HepG2 (cell line): ENCODE measurements at regions not wholly inside any gene's neighbourhood (a gene's known extent, or its start where the extent isn't known, plus 50 kb on each side); places are given as distances from the start of the nearest gene placed in this dataset.

Experiments
- ATAC-seq: fragments of 200-7000 bp; cut with Tn5 transposase; 3 replicates; pipeline ENCODE4 v1.9.1; 2020; ENCODE audit warnings: mild to moderate bottlenecking, moderate library complexity
- BruUV-seq: library from RNA; stranded (reverse); fragments of 400-500 nt; replicated peaks from 2 replicates; lab custom pipeline; 2021; lab: Mats Ljungman, UMichigan
- CTCF ChIA-PET: fragments of 300-600 bp; formaldehyde crosslinking; extraction: SDS; loops from one replicate; lab custom pipeline; 2021; ENCODE audit warnings: low total read pairs, inconsistent platforms, low intra/inter-chr PET ratio; lab: Yijun Ruan, JAX
- POLR2A ChIA-PET: fragments of 350-600 bp; sonication (Branson Sonifier 250); formaldehyde crosslinking; loops from one replicate; lab custom pipeline; 2020; ENCODE audit warnings: antibody characterized with exemption, inconsistent platforms; lab: Yijun Ruan, JAX
- DNase-seq: peaks from one replicate; pipeline ENCODE4 v3.0.0-alpha.2; 2015; ENCODE audit warnings: low spot score
- FAIRE-seq: peaks from 3 replicates; lab custom pipeline; 2011; peaks lifted over from hg19 to GRCh38; lab: Jason Lieb, UNC
- H2AFZ ChIP-seq: one replicate; pipeline ENCODE4 v1.6.1; 2011; ENCODE audit warnings: low read length, inconsistent platforms
- H3K27ac ChIP-seq: fragments of 300-600 bp; 3 replicates; pipeline ENCODE4 v1.8.0; 2011; ENCODE audit warnings: mixed run types, mild to moderate bottlenecking, mixed read lengths, low read length, inconsistent platforms; ENCODE audit not compliant: insufficient read depth; ENCODE audit errors: extremely low read length
- H3K27me3 ChIP-seq, 2 experiments: fragments of 200-600 bp in 1 of 2; 2 replicates in 1 of 2; 3 replicates in 1 of 2; pipeline versions ENCODE4 v1.6.0 to v1.8.0; 2011; ENCODE audit warnings: low read length in 2 of 2, mild to moderate bottlenecking in 2 of 2, moderate library complexity in 2 of 2, inconsistent platforms in 1 of 2; ENCODE audit not compliant: insufficient read depth in 2 of 2, control insufficient read depth in 1 of 2
- H3K36me3 ChIP-seq, 2 experiments: fragments of 200-600 bp in 1 of 2; replicated peaks in 1 of 2; 2 replicates in 1 of 2; 3 replicates in 1 of 2; pipeline versions ENCODE4 v1.5.1 to v1.8.0; 2011; ENCODE audit warnings: low read length in 2 of 2, inconsistent platforms in 1 of 2; ENCODE audit not compliant: insufficient read depth in 2 of 2, control insufficient read depth in 1 of 2
- H3K4me1 ChIP-seq: 2 replicates; pipeline ENCODE4 v1.5.1; 2012; ENCODE audit warnings: low read length, inconsistent platforms; ENCODE audit not compliant: insufficient read depth
- H3K4me2 ChIP-seq: 2 replicates; pipeline ENCODE4 v1.6.0; 2011; ENCODE audit warnings: low read depth, low read length, inconsistent platforms
- H3K4me3 ChIP-seq, 3 experiments: fragments of 200-600 bp in 1 of 3; sonication (generic), shearing (Covaris generic) in 1 of 3; replicated peaks in 1 of 3; 2 replicates each; pipeline ENCODE4 v1.5.1; 2011 to 2016; ENCODE audit warnings: low read length in 3 of 3, inconsistent platforms in 2 of 3, low read depth in 2 of 3, mild to moderate bottlenecking in 2 of 3, control low read depth in 1 of 3, mixed read lengths in 1 of 3; ENCODE audit not compliant: insufficient read depth in 1 of 3
- H3K79me2 ChIP-seq: one replicate; pipeline ENCODE4 v1.6.1; 2011; ENCODE audit warnings: low read length, inconsistent platforms; ENCODE audit not compliant: insufficient read depth
- H3K9ac ChIP-seq: 2 replicates; pipeline ENCODE4 v1.6.0; 2011; ENCODE audit warnings: mild to moderate bottlenecking, low read depth, low read length, inconsistent platforms; ENCODE audit not compliant: insufficient read depth
- H3K9me3 ChIP-seq: 2 replicates; pipeline ENCODE4 v1.5.1; 2012; ENCODE audit warnings: mild to moderate bottlenecking, low read length
- H4K20me1 ChIP-seq: 2 replicates; pipeline ENCODE4 v1.6.0; 2011; ENCODE audit warnings: inconsistent platforms, mild to moderate bottlenecking, low read length, moderate library complexity; ENCODE audit not compliant: insufficient read depth
- DMAP1 ChIP-seq: IDR thresholded peaks from 2 replicates; pipeline ENCODE4 v1.6.1; 2016
- HCFC1 ChIP-seq: fragments of 150-350 bp; IDR thresholded peaks from 2 replicates; pipeline ENCODE4 v1.6.1; 2014; ENCODE audit warnings: low read depth, low read length
- MBNL3 ChIP-seq: fragments of 250-450 bp; sonication (Bioruptor Pico); conservative IDR thresholded peaks from 2 replicates; pipeline ENCODE4 v1.8.0; 2022; ENCODE audit warnings: mild to moderate bottlenecking, inconsistent platforms
- MIER3 ChIP-seq: IDR thresholded peaks from 2 replicates; pipeline ENCODE4 v1.6.1; 2016; ENCODE audit warnings: missing compliant biosample characterization, borderline replicate concordance
- PHF5A ChIP-seq: IDR thresholded peaks from one replicate; pipeline ENCODE4 v1.6.1; 2018; ENCODE audit warnings: low read depth, missing genetic modification reagents; ENCODE audit not compliant: unreplicated experiment
- PRDM10 ChIP-seq: sonication (generic); formaldehyde crosslinking; IDR thresholded peaks from 2 replicates; pipeline ENCODE4 v1.4.0; 2020; ENCODE audit warnings: low read depth, missing genetic modification reagents
- ZBTB7B ChIP-seq: sonication (generic); formaldehyde crosslinking; IDR thresholded peaks from 2 replicates; pipeline ENCODE4 v1.4.0; 2020; ENCODE audit warnings: missing genetic modification reagents
- ZFAT ChIP-seq: sonication (generic); formaldehyde crosslinking; conservative IDR thresholded peaks from 2 replicates; pipeline ENCODE4 v1.8.1; 2023; ENCODE audit warnings: missing genetic modification reagents, inconsistent platforms
- ZFP62 ChIP-seq: sonication (generic); formaldehyde crosslinking; IDR thresholded peaks from 2 replicates; pipeline ENCODE4 v1.4.0; 2020; ENCODE audit warnings: missing genetic modification reagents
- ZNF333 ChIP-seq: sonication (generic); formaldehyde crosslinking; IDR thresholded peaks from 2 replicates; pipeline ENCODE4 v1.4.0; 2020; ENCODE audit warnings: mild to moderate bottlenecking, missing genetic modification reagents, borderline replicate concordance
- ZNF382 ChIP-seq: sonication (generic); formaldehyde crosslinking; IDR thresholded peaks from 2 replicates; pipeline ENCODE4 v1.5.0; 2020; ENCODE audit warnings: missing genetic modification reagents, mild to moderate bottlenecking, borderline replicate concordance
- ZNF513 ChIP-seq: sonication (generic); formaldehyde crosslinking; conservative IDR thresholded peaks from 2 replicates; pipeline ENCODE4 v1.5.0; 2020; ENCODE audit warnings: missing genetic modification reagents
- ZNF691 ChIP-seq: sonication (generic); formaldehyde crosslinking; IDR thresholded peaks from 2 replicates; pipeline ENCODE4 v1.4.0; 2020; ENCODE audit warnings: missing genetic modification reagents, low read depth, mild to moderate bottlenecking, borderline replicate concordance
- ZNF768 ChIP-seq: sonication (generic); formaldehyde crosslinking; IDR thresholded peaks from 2 replicates; pipeline ENCODE4 v1.4.0; 2020; ENCODE audit warnings: missing genetic modification reagents
- WGBS: methylation state at CpG from one replicate; pipeline ENCODE4 v1.1.6; 2017; ENCODE audit warnings: low lambda C conversion rate; 5-methylcytosine and 5-hydroxymethylcytosine counted together
- in situ Hi-C: cut with HindIII; loops from 2 replicates; pipeline ENCODE4 v1.10.0; 2017; ENCODE audit warnings: low pct_unique_long_range_greater_than_20kb; ENCODE audit not compliant: extremely low pct_ligation_motif_present
- intact Hi-C: fragments of 100-400 bp; cut with micrococcal nuclease; formaldehyde crosslinking; loops from one replicate; pipeline ENCODE4 v1.10.0; 2022; ENCODE audit not compliant: unreplicated experiment
- TF ChIP-seq, protein P1 (sequence below): sonication (generic); formaldehyde crosslinking; IDR thresholded peaks from 2 replicates; pipeline ENCODE4 v1.8.1; 2023; ENCODE audit warnings: mild to moderate bottlenecking, missing genetic modification reagents
- TF ChIP-seq, protein P2 (sequence below): sonication (generic); formaldehyde crosslinking; conservative IDR thresholded peaks from 2 replicates; pipeline ENCODE4 v1.8.0; 2022; ENCODE audit warnings: missing genetic modification reagents

DNA sequence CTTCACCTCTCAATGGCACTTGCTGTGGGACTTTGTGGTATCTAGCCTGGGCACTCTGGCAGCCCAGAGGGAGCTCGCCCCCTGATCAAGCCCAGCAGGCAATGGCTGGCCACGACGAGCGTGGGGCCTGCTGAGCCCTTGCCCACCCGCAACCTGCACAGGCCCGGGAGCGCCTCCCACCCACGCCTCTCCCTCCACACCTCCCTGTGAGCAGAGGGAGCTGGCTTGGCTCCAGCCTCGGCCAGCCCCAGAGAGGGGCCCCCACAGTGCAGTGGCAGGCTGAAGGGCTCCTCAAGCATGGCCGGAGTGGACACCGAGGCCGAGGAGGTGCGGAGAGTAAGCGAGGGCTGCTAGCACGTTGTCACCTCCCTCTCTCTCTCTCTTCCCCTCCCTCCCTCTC lies 595.8 kb downstream of the TRIML1 start:
- no peaks in the 10 kb centered on the region for H3K4me1 ChIP-seq
- TF ChIP-seq ZNF691 (CRISPR knock-in tag): no peak
- no peak for TF ChIP-seq MIER3 (CRISPR knock-in tag)
- TF ChIP-seq, protein P1, sequence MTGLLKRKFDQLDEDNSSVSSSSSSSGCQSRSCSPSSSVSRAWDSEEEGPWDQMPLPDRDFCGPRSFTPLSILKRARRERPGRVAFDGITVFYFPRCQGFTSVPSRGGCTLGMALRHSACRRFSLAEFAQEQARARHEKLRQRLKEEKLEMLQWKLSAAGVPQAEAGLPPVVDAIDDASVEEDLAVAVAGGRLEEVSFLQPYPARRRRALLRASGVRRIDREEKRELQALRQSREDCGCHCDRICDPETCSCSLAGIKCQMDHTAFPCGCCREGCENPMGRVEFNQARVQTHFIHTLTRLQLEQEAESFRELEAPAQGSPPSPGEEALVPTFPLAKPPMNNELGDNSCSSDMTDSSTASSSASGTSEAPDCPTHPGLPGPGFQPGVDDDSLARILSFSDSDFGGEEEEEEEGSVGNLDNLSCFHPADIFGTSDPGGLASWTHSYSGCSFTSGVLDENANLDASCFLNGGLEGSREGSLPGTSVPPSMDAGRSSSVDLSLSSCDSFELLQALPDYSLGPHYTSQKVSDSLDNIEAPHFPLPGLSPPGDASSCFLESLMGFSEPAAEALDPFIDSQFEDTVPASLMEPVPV (CRISPR knock-in tag): no peak
- TF ChIP-seq, protein P2, sequence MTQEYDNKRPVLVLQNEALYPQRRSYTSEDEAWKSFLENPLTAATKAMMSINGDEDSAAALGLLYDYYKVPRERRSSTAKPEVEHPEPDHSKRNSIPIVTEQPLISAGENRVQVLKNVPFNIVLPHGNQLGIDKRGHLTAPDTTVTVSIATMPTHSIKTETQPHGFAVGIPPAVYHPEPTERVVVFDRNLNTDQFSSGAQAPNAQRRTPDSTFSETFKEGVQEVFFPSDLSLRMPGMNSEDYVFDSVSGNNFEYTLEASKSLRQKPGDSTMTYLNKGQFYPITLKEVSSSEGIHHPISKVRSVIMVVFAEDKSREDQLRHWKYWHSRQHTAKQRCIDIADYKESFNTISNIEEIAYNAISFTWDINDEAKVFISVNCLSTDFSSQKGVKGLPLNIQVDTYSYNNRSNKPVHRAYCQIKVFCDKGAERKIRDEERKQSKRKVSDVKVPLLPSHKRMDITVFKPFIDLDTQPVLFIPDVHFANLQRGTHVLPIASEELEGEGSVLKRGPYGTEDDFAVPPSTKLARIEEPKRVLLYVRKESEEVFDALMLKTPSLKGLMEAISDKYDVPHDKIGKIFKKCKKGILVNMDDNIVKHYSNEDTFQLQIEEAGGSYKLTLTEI: no peak
- no peak for TF ChIP-seq PHF5A
- no peak for TF ChIP-seq DMAP1 (CRISPR knock-in tag)
- no peak for TF ChIP-seq ZBTB7B
- no peak for TF ChIP-seq ZNF382 (CRISPR knock-in tag)
- TF ChIP-seq ZNF333 (CRISPR knock-in tag): no peak
- TF ChIP-seq PRDM10: no peak
- TF ChIP-seq ZFAT (CRISPR knock-in tag): no peak
- no peak for TF ChIP-seq ZNF768 (CRISPR knock-in tag)
- TF ChIP-seq ZNF513: no peak
- TF ChIP-seq ZFP62 (CRISPR knock-in tag): no peak
- no peak for TF ChIP-seq MBNL3 (CRISPR knock-in tag)
- no peak for TF ChIP-seq HCFC1
- H3K9me3 ChIP-seq: no peaks in the 10 kb centered on the region
- no TSS peak for BruUV-seq
- no peak overlapping the region for H3K4me3 ChIP-seq
- no peaks in the 10 kb centered on the region for H3K27me3 ChIP-seq
- no peaks in the 10 kb centered on the region for H3K36me3 ChIP-seq
- FAIRE-seq (no peak), DNase-seq (no peak), ATAC-seq (no peak)
- ChIA-PET CTCF (no interaction called here), POLR2A (no interaction called here)
- 60% methylated on average over 4 of the region's 15 CpGs for WGBS
- no peak overlapping the region for H3K4me2 ChIP-seq
- no peak overlapping the region for H3K27ac ChIP-seq
- intact Hi-C loops: no loop called here
- no peaks in the 10 kb centered on the region for H3K79me2 ChIP-seq
- in situ Hi-C loops: no loop called here
- no peak overlapping the region for H3K9ac ChIP-seq
- no peak overlapping the region for H2AFZ ChIP-seq
- H4K20me1 ChIP-seq: no peaks in the 10 kb centered on the region
